Testis (tissue), 2 donors: ENCODE measurements at regions not wholly inside any gene's neighbourhood (a gene's known extent, or its start where the extent isn't known, plus 50 kb on each side); places are given as distances from the start of the nearest gene placed in this dataset.

Experiments
- DNase-seq: peaks from one replicate; pipeline ENCODE4 v3.0.0-alpha.2; 2019
- H3K27ac ChIP-seq, 2 donors: fragments of 200-600 bp; sonication (generic); one replicate each; pipeline ENCODE4 v1.5.1; 2019
- H3K27me3 ChIP-seq: fragments of 200-600 bp; sonication (generic); one replicate; pipeline ENCODE4 v1.5.1; 2019
- H3K36me3 ChIP-seq: fragments of 200-600 bp; sonication (generic); one replicate; pipeline ENCODE4 v1.5.1; 2017; ENCODE audit warnings: low read depth; ENCODE audit errors: missing control alignments
- H3K4me1 ChIP-seq: fragments of 200-600 bp; sonication (generic); one replicate; pipeline ENCODE4 v1.5.1; 2019
- H3K4me3 ChIP-seq, 2 donors: fragments of 200-600 bp; sonication (generic); one replicate each; pipeline ENCODE4 v1.5.1; 2017 to 2019
- H3K9me3 ChIP-seq: fragments of 200-600 bp; sonication (generic); one replicate; pipeline ENCODE4 v1.5.1; 2017
- CTCF ChIP-seq, 3 experiments: fragments of 450-650 bp in 2 of 3; fragments of 200-600 bp in 1 of 3; sonication (generic) in 1 of 3; IDR thresholded peaks; one replicate each; pipeline ENCODE4 v1.5.1; 2016 to 2019; ENCODE audit warnings: antibody characterized with exemption in 3 of 3, mild to moderate bottlenecking in 2 of 3, moderate library complexity in 1 of 3
- POLR2A ChIP-seq: fragments of 450-650 bp; IDR thresholded peaks from one replicate; pipeline ENCODE4 v1.6.1; 2017; ENCODE audit warnings: antibody characterized with exemption, mild to moderate bottlenecking, moderate library complexity
- WGBS, 2 donors: methylation state at CpG; one replicate each; pipeline ENCODE4 v1.1.5; 2018; 5-methylcytosine and 5-hydroxymethylcytosine counted together
- intact Hi-C: fragments of 100-400 bp; cut with DNase I; formaldehyde crosslinking; loops from one replicate; pipeline ENCODE4 v1.15.1; 2023; ENCODE audit warnings: low total_unique reads

GRCh38 chr10:10338339-10338738, 679.3 kb upstream of the CELF2 start:
- Histone ChIP-seq H3K27me3 (no peaks in the 10 kb centered on the region), H3K4me1 (no peaks in the 10 kb centered on the region), H3K36me3 (no peaks in the 10 kb centered on the region), H3K9me3 (no peaks in the 10 kb centered on the region), H3K27ac (no peak overlapping the region), H3K4me3 (no peak overlapping the region)
- TF ChIP-seq POLR2A (no peak), CTCF (IDR thresholded peaks at IDR 0.05) (no peak)
- intact Hi-C loops, result no loop called here
- 89 to 90% methylated on average over 5 of the region's 5 CpGs for WGBS, 2 donors
- no peak for DNase-seq

DNA sequence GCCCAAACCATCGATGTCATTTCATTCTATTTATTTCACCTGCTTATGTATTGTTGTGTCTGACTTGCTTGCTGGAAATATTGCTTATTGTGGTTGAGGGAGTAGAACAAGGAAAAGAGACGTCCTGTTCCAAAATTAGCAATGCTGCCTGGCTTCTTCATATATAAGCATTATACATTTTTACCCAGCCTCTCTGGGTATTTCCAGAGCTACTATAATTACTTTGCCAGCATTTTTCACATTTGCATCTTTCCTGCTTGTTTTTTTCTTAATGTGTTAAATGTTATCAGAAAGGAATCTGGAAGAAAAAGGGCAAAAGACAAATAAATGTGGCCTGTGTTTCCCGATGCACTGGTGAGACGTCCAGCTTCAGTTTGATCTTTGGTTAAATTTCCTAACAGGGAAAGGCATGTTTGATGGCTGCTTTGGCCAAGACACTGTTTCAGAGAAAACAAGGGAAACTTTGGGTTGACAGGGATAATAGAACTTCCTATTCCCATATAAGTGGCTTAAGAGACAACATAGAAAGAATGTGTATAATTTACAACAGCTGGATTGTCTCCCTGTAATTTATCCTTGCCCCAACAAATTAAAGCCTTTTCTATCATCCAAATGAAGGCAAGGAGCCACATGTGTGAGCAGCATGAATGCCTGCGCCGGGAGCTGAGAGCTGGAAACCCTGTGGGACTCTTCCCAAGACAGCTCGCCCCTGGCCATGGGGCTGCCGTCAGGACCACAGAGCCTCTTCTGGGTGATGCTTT, 671.1 kb upstream of the CELF2 start:
- TF ChIP-seq POLR2A, result no peak
- no peak for TF ChIP-seq CTCF (IDR thresholded peaks at IDR 0.05)
- intact Hi-C loops, result no loop called here
- WGBS, 2 donors, result 60 to 70% methylated on average over 8 of the region's 8 CpGs
- DNase-seq, result no peak
- Histone ChIP-seq H3K4me1 (no peaks in the 10 kb centered on the region), H3K4me3 (no peak overlapping the region), H3K27ac (no peak overlapping the region), H3K27me3 (no peaks in the 10 kb centered on the region), H3K9me3 (no peaks in the 10 kb centered on the region), H3K36me3 (no peaks in the 10 kb centered on the region)

DNA sequence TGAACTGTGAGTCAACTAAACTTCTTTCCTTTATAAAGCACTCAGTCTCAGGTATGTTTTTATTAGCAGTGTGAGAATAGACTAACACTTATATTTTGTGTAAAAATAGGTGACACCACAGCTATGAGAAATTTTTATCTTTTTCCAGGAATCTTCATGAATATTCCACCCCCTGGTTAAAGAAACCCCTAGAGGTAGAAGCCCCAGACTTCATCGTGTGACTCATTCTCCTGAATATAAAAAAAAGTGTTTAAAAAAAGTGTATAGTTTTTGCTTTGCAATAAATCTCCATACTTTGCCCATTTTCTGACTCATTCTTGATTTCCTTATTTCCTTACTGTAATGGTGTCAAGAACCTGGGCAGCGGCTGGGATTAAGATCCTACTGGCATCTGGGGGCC, 667.6 kb upstream of the CELF2 start:
- WGBS, 2 donors, result 93 to 95% methylated on average over 2 of the region's 2 CpGs
- H3K9me3 ChIP-seq, result no peaks in the 10 kb centered on the region
- no peak overlapping the region for H3K4me3 ChIP-seq
- DNase-seq, result no peak
- no peak overlapping the region for H3K27ac ChIP-seq
- no peaks in the 10 kb centered on the region for H3K36me3 ChIP-seq
- no peaks in the 10 kb centered on the region for H3K4me1 ChIP-seq
- TF ChIP-seq POLR2A (no peak), CTCF (IDR thresholded peaks at IDR 0.05) (no peak)
- H3K27me3 ChIP-seq, result no peaks in the 10 kb centered on the region
- intact Hi-C loops, result no loop called here

- no peak for DNase-seq
- H3K4me1 ChIP-seq, result no peaks in the 10 kb centered on the region
- H3K4me3 ChIP-seq, result no peak overlapping the region
- no peaks in the 10 kb centered on the region for H3K9me3 ChIP-seq
- H3K36me3 ChIP-seq, result no peaks in the 10 kb centered on the region
- intact Hi-C loops, result no loop called here
- H3K27me3 ChIP-seq, result no peaks in the 10 kb centered on the region
- no peak overlapping the region for H3K27ac ChIP-seq
- TF ChIP-seq POLR2A (no peak), CTCF (IDR thresholded peaks at IDR 0.05) (no peak)
- 83 to 92% methylated on average over 2 of the region's 2 CpGs for WGBS, 2 donors
These were observed 666.2 kb upstream of the CELF2 start for GRCh38 chr10:10351451-10351850.

- 60 to 72% methylated on average over 8 of the region's 8 CpGs for WGBS, 2 donors
- TF ChIP-seq POLR2A (no peak), CTCF (IDR thresholded peaks at IDR 0.05) (no peak)
- Histone ChIP-seq H3K9me3 (no peaks in the 10 kb centered on the region), H3K27me3 (no peaks in the 10 kb centered on the region), H3K4me3 (no peak overlapping the region), H3K27ac (no peak overlapping the region), H3K36me3 (no peaks in the 10 kb centered on the region), H3K4me1 (no peaks in the 10 kb centered on the region)
- intact Hi-C loops, result no loop called here
- no peak for DNase-seq
These were observed 664.3 kb upstream of the CELF2 start for GRCh38 chr10:10353326-10353868.
